ENCODE measurements at regions not wholly inside any gene's neighbourhood (a gene's known extent, or its start where the extent isn't known, plus 50 kb on each side); places are given as distances from the start of the nearest gene placed in this dataset.

DNA sequence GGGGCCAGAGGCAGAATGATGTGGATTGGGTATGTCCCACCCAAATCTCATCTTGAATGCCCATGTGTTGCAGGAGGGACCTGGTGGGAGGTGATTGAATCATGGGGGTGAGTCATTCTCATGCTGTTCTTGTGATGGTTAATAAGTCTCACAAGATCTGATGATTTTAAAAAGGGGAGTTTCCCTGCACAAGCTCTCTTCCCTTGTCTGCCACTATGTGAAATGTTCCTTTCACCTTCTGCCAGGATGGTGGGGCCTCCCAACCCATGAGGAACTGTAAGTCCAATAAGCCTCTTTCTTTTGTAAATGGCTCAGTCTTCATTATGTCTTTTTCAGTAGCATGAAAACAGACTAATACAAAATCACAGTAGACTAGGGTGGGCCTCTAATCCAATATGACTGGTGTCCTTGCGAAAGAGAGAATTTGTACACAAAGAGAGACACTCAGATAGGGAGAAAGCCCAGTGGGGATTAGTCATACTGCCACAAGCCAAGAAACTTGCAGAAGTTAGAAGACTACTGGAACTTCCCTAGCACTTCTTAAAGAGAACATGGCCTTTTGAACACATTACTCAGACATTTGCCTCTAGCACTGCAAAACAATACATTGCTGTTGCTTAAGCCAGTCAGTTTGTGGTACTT lies 68.4 kb downstream of the ANXA1 start:
- Mint-ChIP-seq H3K9me3 (peaks cover 13% of the 10 kb centered on the region), H3K4me3 (no peak overlapping the region), H3K4me1 (peaks cover 7% of the 10 kb centered on the region), H3K27me3 (ENCODE audit: insufficient read depth, low read depth) (peaks cover 3% of the 10 kb centered on the region), H3K27ac (no peak overlapping the region), H3K36me3 (peaks cover 2% of the 10 kb centered on the region)
- Histone ChIP-seq H3F3A (ENCODE audit: low read depth) (no peaks in the 10 kb centered on the region), H2AFZ (replicated peaks) (no peak overlapping the region), H3K9me3 (ENCODE audit: low read depth) (no peaks in the 10 kb centered on the region), H3K4me2 (no peak overlapping the region), H3K36me3 (peaks cover 5% of the 10 kb centered on the region), H4K20me1 (ENCODE audit: low read depth) (no peaks in the 10 kb centered on the region), H3K4me3 (no peak overlapping the region), H3K27me3 (no peaks in the 10 kb centered on the region), H3K9ac (no peak overlapping the region), H3K4me1 (peaks cover 11% of the 10 kb centered on the region), H3K27ac (no peak overlapping the region), H3K79me2 (ENCODE audit: low read depth) (no peaks in the 10 kb centered on the region)
- TF ChIP-seq EZH2 (IDR thresholded peaks at IDR 0.05) = no peak
- TF ChIP-seq, protein P1, sequence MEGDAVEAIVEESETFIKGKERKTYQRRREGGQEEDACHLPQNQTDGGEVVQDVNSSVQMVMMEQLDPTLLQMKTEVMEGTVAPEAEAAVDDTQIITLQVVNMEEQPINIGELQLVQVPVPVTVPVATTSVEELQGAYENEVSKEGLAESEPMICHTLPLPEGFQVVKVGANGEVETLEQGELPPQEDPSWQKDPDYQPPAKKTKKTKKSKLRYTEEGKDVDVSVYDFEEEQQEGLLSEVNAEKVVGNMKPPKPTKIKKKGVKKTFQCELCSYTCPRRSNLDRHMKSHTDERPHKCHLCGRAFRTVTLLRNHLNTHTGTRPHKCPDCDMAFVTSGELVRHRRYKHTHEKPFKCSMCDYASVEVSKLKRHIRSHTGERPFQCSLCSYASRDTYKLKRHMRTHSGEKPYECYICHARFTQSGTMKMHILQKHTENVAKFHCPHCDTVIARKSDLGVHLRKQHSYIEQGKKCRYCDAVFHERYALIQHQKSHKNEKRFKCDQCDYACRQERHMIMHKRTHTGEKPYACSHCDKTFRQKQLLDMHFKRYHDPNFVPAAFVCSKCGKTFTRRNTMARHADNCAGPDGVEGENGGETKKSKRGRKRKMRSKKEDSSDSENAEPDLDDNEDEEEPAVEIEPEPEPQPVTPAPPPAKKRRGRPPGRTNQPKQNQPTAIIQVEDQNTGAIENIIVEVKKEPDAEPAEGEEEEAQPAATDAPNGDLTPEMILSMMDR (IDR thresholded peaks at IDR 0.05) = no peak
- TF ChIP-seq EZH2phosphoT487 (IDR thresholded peaks at IDR 0.05) = no peak
- no peak for DNase-seq (ENCODE audit: low spot score)

- no peak overlapping the region for H3K9ac ChIP-seq
- no peaks in the 10 kb centered on the region for H3K79me2 ChIP-seq (ENCODE audit: low read depth)
- Mint-ChIP-seq H3K27me3 (ENCODE audit: insufficient read depth, low read depth) (peaks cover 3% of the 10 kb centered on the region), H3K27ac (no peak overlapping the region), H3K36me3 (peaks cover 2% of the 10 kb centered on the region), H3K4me1 (no peaks in the 10 kb centered on the region), H3K9me3 (peaks cover 6% of the 10 kb centered on the region), H3K4me3 (no peak overlapping the region)
- H3K4me2 ChIP-seq = no peak overlapping the region
- no peaks in the 10 kb centered on the region for H4K20me1 ChIP-seq (ENCODE audit: low read depth)
- no peaks in the 10 kb centered on the region for H3K9me3 ChIP-seq (ENCODE audit: low read depth)
- H3K27me3 ChIP-seq = no peaks in the 10 kb centered on the region
- no peak for DNase-seq (ENCODE audit: low spot score)
- H3K27ac ChIP-seq = no peak overlapping the region
- no peaks in the 10 kb centered on the region for H3F3A ChIP-seq (ENCODE audit: low read depth)
- no peak overlapping the region for H3K4me3 ChIP-seq
- TF ChIP-seq, protein P1 (IDR thresholded peaks at IDR 0.05) = no peak
- TF ChIP-seq EZH2 (IDR thresholded peaks at IDR 0.05) (no peak), EZH2phosphoT487 (IDR thresholded peaks at IDR 0.05) (no peak)
- H2AFZ ChIP-seq (replicated peaks) = no peak overlapping the region
- H3K4me1 ChIP-seq = no peaks in the 10 kb centered on the region
- H3K36me3 ChIP-seq = peaks cover 5% of the 10 kb centered on the region
Observed at GRCh38 chr9:73223594-73223993, 71.9 kb downstream of the ANXA1 start.

DNA sequence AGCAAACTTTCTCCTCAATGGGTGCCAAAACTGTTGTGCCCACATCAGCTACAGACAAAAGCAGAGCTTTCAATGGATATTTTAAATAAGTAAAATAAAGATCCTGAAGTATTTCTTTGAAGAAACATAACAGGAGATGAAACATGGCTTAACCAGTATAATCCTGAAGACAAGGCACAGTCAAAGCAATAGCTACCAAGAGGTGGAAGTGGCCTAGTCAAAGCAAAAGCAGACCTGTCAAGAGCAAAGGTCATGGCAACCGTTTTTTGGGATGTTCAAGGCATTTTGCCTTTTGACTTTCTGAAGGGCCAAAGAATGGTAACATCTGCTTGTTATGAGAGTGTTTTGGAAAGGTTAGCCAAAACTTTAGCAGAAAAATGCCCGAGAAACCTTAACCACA lies 77.9 kb downstream of the ANXA1 start:
- Mint-ChIP-seq H3K4me1 (no peaks in the 10 kb centered on the region), H3K27me3 (ENCODE audit: insufficient read depth, low read depth) (no peaks in the 10 kb centered on the region), H3K9me3 (no peaks in the 10 kb centered on the region), H3K4me3 (no peak overlapping the region), H3K36me3 (no peaks in the 10 kb centered on the region), H3K27ac (no peak overlapping the region)
- Histone ChIP-seq H3K9ac (no peak overlapping the region), H3K36me3 (no peaks in the 10 kb centered on the region), H2AFZ (replicated peaks) (no peak overlapping the region), H3K79me2 (ENCODE audit: low read depth) (no peaks in the 10 kb centered on the region), H3K4me1 (no peaks in the 10 kb centered on the region), H3F3A (ENCODE audit: low read depth) (no peaks in the 10 kb centered on the region), H3K4me2 (no peak overlapping the region), H3K27me3 (no peaks in the 10 kb centered on the region), H3K9me3 (ENCODE audit: low read depth) (no peaks in the 10 kb centered on the region), H3K27ac (no peak overlapping the region), H3K4me3 (no peak overlapping the region), H4K20me1 (ENCODE audit: low read depth) (no peaks in the 10 kb centered on the region)
- TF ChIP-seq EZH2 (IDR thresholded peaks at IDR 0.05) (no peak), EZH2phosphoT487 (IDR thresholded peaks at IDR 0.05) (no peak)
- TF ChIP-seq, protein P1 (IDR thresholded peaks at IDR 0.05) = no peak
- no peak for DNase-seq (ENCODE audit: low spot score)
